ENCODE measurements at regions not wholly inside any gene's neighbourhood (a gene's known extent, or its start where the extent isn't known, plus 50 kb on each side); places are given as distances from the start of the nearest gene placed in this dataset.

- DNase-seq (ENCODE audit: low read depth) = no peak
Observed at GRCh38 chr13:111557921-111558699, 237.7 kb downstream of the TEX29 start.

- no peak for DNase-seq (ENCODE audit: low read depth)
Observed at GRCh38 chr13:111558700-111559088, 238.3 kb downstream of the TEX29 start.

- no peak for DNase-seq (ENCODE audit: low read depth)
Observed at GRCh38 chr13:111559612-111560403, 239.4 kb downstream of the TEX29 start.

GRCh38 chr13:111561091-111561781 lies 240.8 kb downstream of the TEX29 start:
- no peak for DNase-seq (ENCODE audit: low read depth)

GRCh38 chr13:111562716-111563115 lies 242.3 kb downstream of the TEX29 start:
- no peak for DNase-seq (ENCODE audit: low read depth)

GRCh38 chr13:111564606-111565005 lies 244.2 kb downstream of the TEX29 start:
- DNase-seq (ENCODE audit: low read depth) = no peak

- DNase-seq (ENCODE audit: low read depth) = no peak
Observed at GRCh38 chr13:111565400-111565799, 245.0 kb downstream of the TEX29 start.

GRCh38 chr13:111566567-111566966 lies 246.1 kb downstream of the TEX29 start:
- no peak for DNase-seq (ENCODE audit: low read depth)

- DNase-seq (ENCODE audit: low read depth) = no peak
Observed at GRCh38 chr13:111567637-111568036, 247.2 kb downstream of the TEX29 start.

GRCh38 chr13:111568290-111568689 lies 247.8 kb downstream of the TEX29 start:
- DNase-seq (ENCODE audit: low read depth) = no peak

- no peak for DNase-seq (ENCODE audit: low read depth)
Observed at GRCh38 chr13:111570911-111571310, 250.5 kb downstream of the TEX29 start.

GRCh38 chr13:111572956-111573761 lies 252.7 kb downstream of the TEX29 start:
- DNase-seq (ENCODE audit: low read depth) = no peak

- DNase-seq (ENCODE audit: low read depth) = no peak
Observed at GRCh38 chr13:111573801-111574200, 253.4 kb downstream of the TEX29 start.

GRCh38 chr13:111575276-111575675 lies 254.8 kb downstream of the TEX29 start:
- DNase-seq (ENCODE audit: low read depth) = no peak

GRCh38 chr13:111575719-111576118 lies 255.3 kb downstream of the TEX29 start:
- no peak for DNase-seq (ENCODE audit: low read depth)

GRCh38 chr13:111577208-111577828 lies 256.9 kb downstream of the TEX29 start:
- no peak for DNase-seq (ENCODE audit: low read depth)

- DNase-seq (ENCODE audit: low read depth) = no peak
Observed at GRCh38 chr13:111577956-111578605, 257.6 kb downstream of the TEX29 start.

GRCh38 chr13:111584101-111584672 lies 263.7 kb downstream of the TEX29 start:
- no peak for DNase-seq (ENCODE audit: low read depth)

- DNase-seq (ENCODE audit: low read depth) = no peak
Observed at GRCh38 chr13:111584870-111585269, 264.4 kb downstream of the TEX29 start.

- DNase-seq (ENCODE audit: low read depth) = no peak
Observed at GRCh38 chr13:111586291-111586690, 265.8 kb downstream of the TEX29 start.

Data from renal cortical epithelial cell (primary cell).